ENCODE measurements at regions not wholly inside any gene's neighbourhood (a gene's known extent, or its start where the extent isn't known, plus 50 kb on each side); places are given as distances from the start of the nearest gene placed in this dataset.
A peak's percentile ranks its signal among the peaks of the same experiment; 100 is the strongest.

GRCh38 chr16:60484901-60485300 is 1551.3 kb downstream of the CDH8 start:
- intact Hi-C loops (cut with micrococcal nuclease), result no loop called here
- CTCF ChIA-PET, result no interaction called here
- H3K27ac Mint-ChIP-seq (ENCODE audit: low read depth, unreplicated experiment), result no peak overlapping the region

GRCh38 chr16:60481591-60481990 is 1554.6 kb downstream of the CDH8 start:
- no peaks in the 10 kb centered on the region for H3K36me3 Mint-ChIP-seq (ENCODE audit: insufficient read depth, unreplicated experiment)
- H3K4me3 Mint-ChIP-seq (ENCODE audit: unreplicated experiment), result no peak overlapping the region
- H3K27ac Mint-ChIP-seq (ENCODE audit: low read depth, unreplicated experiment), result no peak overlapping the region
- CTCF ChIA-PET, result no interaction called here
- DNase-seq (ENCODE audit: unreplicated experiment), result no peak
- intact Hi-C loops (cut with micrococcal nuclease), result no loop called here
- no peaks in the 10 kb centered on the region for H3K9me3 Mint-ChIP-seq (ENCODE audit: unreplicated experiment)
- BruUV-seq (replicated peaks), result no TSS peak
- no peak for TF ChIP-seq CTCF (IDR thresholded peaks at IDR 0.05; ENCODE audit: unreplicated experiment)
- POLR2A ChIA-PET, result no interaction called here
- H3K27me3 Mint-ChIP-seq (ENCODE audit: insufficient read depth, unreplicated experiment), result no peaks in the 10 kb centered on the region
- H3K4me1 Mint-ChIP-seq (ENCODE audit: insufficient read depth, unreplicated experiment), result peaks cover 9% of the 10 kb centered on the region

More at GRCh38 chr16:60484901-60485300, 1551.3 kb downstream of the CDH8 start:
- Mint-ChIP-seq H3K4me1 (ENCODE audit: insufficient read depth, unreplicated experiment) (peaks cover 9% of the 10 kb centered on the region), H3K27me3 (ENCODE audit: insufficient read depth, unreplicated experiment) (no peaks in the 10 kb centered on the region), H3K36me3 (ENCODE audit: insufficient read depth, unreplicated experiment) (no peaks in the 10 kb centered on the region), H3K9me3 (ENCODE audit: unreplicated experiment) (peaks cover 17% of the 10 kb centered on the region), H3K4me3 (ENCODE audit: unreplicated experiment) (no peak overlapping the region)
- BruUV-seq (replicated peaks), result no TSS peak
- POLR2A ChIA-PET, result no interaction called here
- TF ChIP-seq CTCF (IDR thresholded peaks at IDR 0.05; ENCODE audit: unreplicated experiment), result no peak
- no peak for DNase-seq (ENCODE audit: unreplicated experiment)

GRCh38 chr16:60478810-60479209 is 1557.4 kb downstream of the CDH8 start:
- CTCF ChIA-PET, result no interaction called here
- H3K9me3 Mint-ChIP-seq (ENCODE audit: unreplicated experiment), result peaks cover 5% of the 10 kb centered on the region
- H3K36me3 Mint-ChIP-seq (ENCODE audit: insufficient read depth, unreplicated experiment), result no peaks in the 10 kb centered on the region
- no peak for TF ChIP-seq CTCF (IDR thresholded peaks at IDR 0.05; ENCODE audit: unreplicated experiment)
- H3K27ac Mint-ChIP-seq (ENCODE audit: low read depth, unreplicated experiment), result no peak overlapping the region
- POLR2A ChIA-PET, result no interaction called here
- intact Hi-C loops (cut with micrococcal nuclease), result no loop called here
- no peak for DNase-seq (ENCODE audit: unreplicated experiment)
- no peaks in the 10 kb centered on the region for H3K27me3 Mint-ChIP-seq (ENCODE audit: insufficient read depth, unreplicated experiment)
- H3K4me1 Mint-ChIP-seq (ENCODE audit: insufficient read depth, unreplicated experiment), result no peaks in the 10 kb centered on the region
- no TSS peak for BruUV-seq (replicated peaks)
- H3K4me3 Mint-ChIP-seq (ENCODE audit: unreplicated experiment), result no peak overlapping the region

- H3K4me1 Mint-ChIP-seq (ENCODE audit: insufficient read depth, unreplicated experiment), result peaks cover 32% of the 10 kb centered on the region
- POLR2A ChIA-PET, result no interaction called here
- no peaks in the 10 kb centered on the region for H3K36me3 Mint-ChIP-seq (ENCODE audit: insufficient read depth, unreplicated experiment)
- no peak for TF ChIP-seq CTCF (IDR thresholded peaks at IDR 0.05; ENCODE audit: unreplicated experiment)
- CTCF ChIA-PET, result no interaction called here
- intact Hi-C loops (cut with micrococcal nuclease), result no loop called here
- peak overlapping the region; percentile 2 for H3K27ac Mint-ChIP-seq (ENCODE audit: low read depth, unreplicated experiment)
- BruUV-seq (replicated peaks), result no TSS peak
- H3K4me3 Mint-ChIP-seq (ENCODE audit: unreplicated experiment), result no peak overlapping the region
- H3K9me3 Mint-ChIP-seq (ENCODE audit: unreplicated experiment), result peaks cover 14% of the 10 kb centered on the region
- no peak for DNase-seq (ENCODE audit: unreplicated experiment)
- no peaks in the 10 kb centered on the region for H3K27me3 Mint-ChIP-seq (ENCODE audit: insufficient read depth, unreplicated experiment)
These were observed 1572.3 kb downstream of the CDH8 start for GRCh38 chr16:60463986-60464385.
